IMR-90 (cell line): ENCODE measurements at regions not wholly inside any gene's neighbourhood (a gene's known extent, or its start where the extent isn't known, plus 50 kb on each side); places are given as distances from the start of the nearest gene placed in this dataset.

Experiments
- ATAC-seq: fragments of 200-7000 bp; cut with Tn5 transposase; 2 replicates; pipeline ENCODE4 v1.9.1; 2020; ENCODE audit warnings: low read depth, mild to moderate bottlenecking, moderate library complexity
- BruUV-seq: library from RNA; stranded (reverse); fragments of 400-500 nt; replicated peaks from 2 replicates; lab custom pipeline; 2021; lab: Mats Ljungman, UMichigan
- CTCF ChIA-PET: fragments of 300-600 bp; formaldehyde crosslinking; extraction: SDS; loops from one replicate; lab custom pipeline; 2021; ENCODE audit warnings: antibody characterized with exemption; lab: Yijun Ruan, JAX
- POLR2A ChIA-PET: fragments of 300-600 bp; sonication (Branson Sonifier 250); formaldehyde crosslinking; loops from one replicate; lab custom pipeline; 2022; ENCODE audit warnings: antibody characterized with exemption; ENCODE audit not compliant: unreplicated experiment; lab: Charles Lee
- DNase-seq: peaks from one replicate; pipeline ENCODE4 v3.0.0; 2013
- H2AFZ ChIP-seq: replicated peaks from 2 replicates; pipeline ENCODE3; 2013; ENCODE audit warnings: low read length, mild to moderate bottlenecking; ENCODE audit not compliant: poor library complexity
- H2AK5ac ChIP-seq: 2 replicates; pipeline ENCODE4 v1.6.1; 2013; ENCODE audit warnings: low read depth, low read length, inconsistent platforms
- H2AK9ac ChIP-seq: replicated peaks from 2 replicates; pipeline ENCODE3; 2013; ENCODE audit warnings: mild to moderate bottlenecking, low read depth, low read length, moderate library complexity; ENCODE audit not compliant: poor library complexity
- H2BK120ac ChIP-seq: 2 replicates; pipeline ENCODE4 v1.6.1; 2013; ENCODE audit warnings: low read depth, low read length, inconsistent platforms
- H2BK15ac ChIP-seq: 3 replicates; pipeline ENCODE4 v1.6.1; 2013; ENCODE audit warnings: low read depth, low read length, inconsistent platforms
- H2BK20ac ChIP-seq: 2 replicates; pipeline ENCODE4 v1.6.1; 2013; ENCODE audit warnings: low read depth, mild to moderate bottlenecking, inconsistent platforms, low read length, moderate library complexity
- H2BK5ac ChIP-seq: 2 replicates; pipeline ENCODE4 v1.6.1; 2013; ENCODE audit warnings: mild to moderate bottlenecking, low read depth, low read length, inconsistent platforms; ENCODE audit not compliant: poor library complexity, severe bottlenecking
- H3K14ac ChIP-seq: replicated peaks from 2 replicates; pipeline ENCODE4 v1.6.1; 2013; ENCODE audit warnings: low read depth, low read length, inconsistent platforms
- H3K18ac ChIP-seq: 2 replicates; pipeline ENCODE4 v1.6.1; 2013; ENCODE audit warnings: low read depth, low read length, control low read depth
- H3K23ac ChIP-seq: 2 replicates; pipeline ENCODE4 v1.6.1; 2013; ENCODE audit warnings: low read depth, low read length, inconsistent platforms
- H3K27ac ChIP-seq: 2 replicates; pipeline ENCODE4 v1.5.1; 2013; ENCODE audit warnings: mild to moderate bottlenecking, control low read depth, low read length; ENCODE audit not compliant: insufficient read depth
- H3K27me3 ChIP-seq: 2 replicates; pipeline ENCODE4 v1.6.1; 2013; ENCODE audit warnings: low read length; ENCODE audit not compliant: control insufficient read depth, insufficient read depth
- H3K36me3 ChIP-seq: 2 replicates; pipeline ENCODE4 v1.6.1; 2013; ENCODE audit warnings: low read length, mixed read lengths; ENCODE audit not compliant: control insufficient read depth, insufficient read depth
- H3K4ac ChIP-seq: 2 replicates; pipeline ENCODE4 v1.6.1; 2013; ENCODE audit warnings: low read depth, low read length, inconsistent platforms
- H3K4me1 ChIP-seq: 2 replicates; pipeline ENCODE4 v1.6.1; 2013; ENCODE audit warnings: low read length, mixed read lengths; ENCODE audit not compliant: control insufficient read depth, insufficient read depth
- H3K4me2 ChIP-seq: 2 replicates; pipeline ENCODE4 v1.6.1; 2013; ENCODE audit warnings: low read depth, mild to moderate bottlenecking, control low read depth, low read length, moderate library complexity
- H3K4me3 ChIP-seq: 2 replicates; pipeline ENCODE4 v1.5.1; 2013; ENCODE audit warnings: low read depth, mild to moderate bottlenecking, control low read depth, low read length, moderate library complexity; ENCODE audit not compliant: insufficient read depth
- H3K56ac ChIP-seq: 2 replicates; pipeline ENCODE4 v1.6.1; 2013; ENCODE audit warnings: low read length, inconsistent platforms; ENCODE audit not compliant: insufficient read depth; ENCODE audit errors: extremely low read depth
- H3K79me1 ChIP-seq, 2 experiments: 2 replicates each; pipeline ENCODE4 v1.6.1; 2013; ENCODE audit warnings: low read length in 2 of 2, inconsistent platforms in 1 of 2, low read depth in 1 of 2
- H3K9ac ChIP-seq: 2 replicates; pipeline ENCODE4 v1.6.1; 2013; ENCODE audit warnings: low read depth, low read length, control low read depth
- H3K9me1 ChIP-seq: 2 replicates; pipeline ENCODE4 v1.6.1; 2013; ENCODE audit warnings: low read length, inconsistent platforms; ENCODE audit not compliant: insufficient read depth
- H3K9me3 ChIP-seq: 2 replicates; pipeline ENCODE4 v1.6.1; 2013; ENCODE audit warnings: low read length; ENCODE audit not compliant: control insufficient read depth, insufficient read depth
- H4K20me1 ChIP-seq: 2 replicates; pipeline ENCODE4 v1.6.1; 2013; ENCODE audit warnings: low read length, inconsistent platforms; ENCODE audit not compliant: insufficient read depth
- H4K5ac ChIP-seq: 2 replicates; pipeline ENCODE4 v1.6.1; 2013; ENCODE audit warnings: mild to moderate bottlenecking, low read depth, low read length, control low read depth
- H4K8ac ChIP-seq, 2 experiments: 2 replicates each; pipeline ENCODE4 v1.6.1; 2013; ENCODE audit warnings: low read depth in 2 of 2, low read length in 2 of 2, control low read depth in 1 of 2, inconsistent platforms in 1 of 2
- H4K91ac ChIP-seq: 2 replicates; pipeline ENCODE4 v1.6.1; 2013; ENCODE audit warnings: low read depth, low read length, inconsistent platforms; ENCODE audit not compliant: insufficient read depth
- RCOR1 ChIP-seq: IDR thresholded peaks from 2 replicates; pipeline ENCODE4 v1.6.1; 2012; ENCODE audit warnings: mild to moderate bottlenecking, low read length, improper control_type of control experiment; ENCODE audit not compliant: insufficient replicate concordance
- WGBS, 2 experiments: methylation state at CpG; one replicate each; pipeline versions ENCODE4 v1.1.5 to v1.1.7; 2013; ENCODE audit warnings: missing lambda C conversion rate in 2 of 2; ENCODE audit not compliant: insufficient read length in 1 of 2; ENCODE audit errors: extremely low coverage in 2 of 2; 5-methylcytosine and 5-hydroxymethylcytosine counted together
- dilution Hi-C: fragments of 300-500 bp; cut with HindIII; formaldehyde crosslinking; loops from one replicate; pipeline ENCODE4 v1.14.3; 2018; ENCODE audit warnings: low sequenced_read_pairs; ENCODE audit not compliant: unreplicated experiment
- in situ Hi-C: fragments of 300-500 bp; cut with MboI; formaldehyde crosslinking; loops from 3 replicates; pipeline ENCODE4 v1.14.3; 2019; ENCODE audit warnings: low sequenced_read_pairs, inconsistent platforms, mixed read lengths
- intact Hi-C: fragments of 100-400 bp; cut with micrococcal nuclease; formaldehyde crosslinking; loops from 2 replicates; pipeline ENCODE4 v1.10.0; 2022

DNA sequence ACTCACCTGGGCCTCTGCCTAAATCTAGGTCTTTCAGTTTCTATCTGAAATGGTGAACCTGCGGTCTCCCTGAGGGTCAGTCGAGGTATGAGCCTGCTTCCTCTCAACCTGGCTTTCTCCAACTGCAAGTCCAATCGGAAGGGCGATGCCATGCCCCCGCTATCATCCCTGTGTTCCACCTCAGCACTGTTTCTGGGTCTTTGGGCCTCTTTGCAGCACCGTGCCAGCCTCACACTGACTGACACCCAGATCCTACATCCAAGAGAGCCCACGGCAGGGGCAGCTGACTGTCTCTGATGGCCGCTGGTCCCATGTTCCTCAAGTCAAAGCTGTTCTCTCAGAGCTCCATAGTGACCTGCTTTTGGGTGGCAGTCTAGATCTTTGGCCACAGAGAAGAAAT is 120.7 kb downstream of the PAPOLA start:
- H3K9me3 ChIP-seq = no peaks in the 10 kb centered on the region
- WGBS, 2 experiments = 40% methylated on average over 2 of the region's 8 CpGs; no CpG with 5 or more reads in 1 of the 2 experiments
- H3K14ac ChIP-seq = no peak overlapping the region
- H3K27me3 ChIP-seq = no peaks in the 10 kb centered on the region; the same call in none of the 2 replicates
- no peak overlapping the region for H2BK20ac ChIP-seq
- no peak overlapping the region for H3K4ac ChIP-seq
- dilution Hi-C loops = no loop called here
- no peak overlapping the region for H4K8ac ChIP-seq
- H3K9ac ChIP-seq = no peak overlapping the region
- no peak overlapping the region for H3K18ac ChIP-seq
- DNase-seq = no peak
- no peaks in the 10 kb centered on the region for H3K9me1 ChIP-seq
- no peak for ATAC-seq
- POLR2A ChIA-PET = no interaction called here
- no peaks in the 10 kb centered on the region for H3K36me3 ChIP-seq
- H4K5ac ChIP-seq = no peak overlapping the region
- intact Hi-C loops = no loop called here
- no peak overlapping the region for H4K91ac ChIP-seq
- H3K79me1 ChIP-seq = no peaks in the 10 kb centered on the region
- no TSS peak for BruUV-seq
- no peak for TF ChIP-seq RCOR1
- H3K23ac ChIP-seq = no peak overlapping the region
- H2AFZ ChIP-seq = no peak overlapping the region
- no peak overlapping the region for H2BK120ac ChIP-seq
- H2BK5ac ChIP-seq = no peak overlapping the region
- H3K27ac ChIP-seq = no peak overlapping the region
- H2BK15ac ChIP-seq = no peak overlapping the region
- H3K4me1 ChIP-seq = no peaks in the 10 kb centered on the region
- H2AK9ac ChIP-seq = no peak overlapping the region
- H3K4me3 ChIP-seq = no peak overlapping the region
- no peaks in the 10 kb centered on the region for H4K20me1 ChIP-seq
- H3K4me2 ChIP-seq = no peak overlapping the region
- CTCF ChIA-PET = no interaction called here
- in situ Hi-C loops = no loop called here
- H2AK5ac ChIP-seq = no peak overlapping the region
- H3K56ac ChIP-seq = no peak overlapping the region
